Lower leg skin (tissue), 4 donors: ENCODE measurements at regions not wholly inside any gene's neighbourhood (a gene's known extent, or its start where the extent isn't known, plus 50 kb on each side); places are given as distances from the start of the nearest gene placed in this dataset.

Experiments used
- DNase-seq, 2 donors: peaks; one replicate each; pipeline ENCODE4 v3.0.0-alpha.2; 2019; ENCODE audit warnings: low spot score in 2 of 2
- H3K4me3 ChIP-seq: fragments of 200-600 bp; sonication (generic); 2 replicates; pipeline ENCODE4 v1.5.1; 2017; ENCODE audit warnings: mild to moderate bottlenecking, low read depth; ENCODE audit not compliant: poor library complexity, severe bottlenecking
- CTCF ChIP-seq, 3 donors: fragments of 450-650 bp; IDR thresholded peaks; one replicate each; pipeline ENCODE4 v1.5.1; 2016; ENCODE audit warnings: antibody characterized with exemption in 3 of 3, mild to moderate bottlenecking in 3 of 3, moderate library complexity in 2 of 3
- POLR2A ChIP-seq, 2 donors: fragments of 450-650 bp; IDR thresholded peaks; one replicate each; pipeline ENCODE4 v1.6.1; 2016 to 2017; ENCODE audit warnings: antibody characterized with exemption in 2 of 2, mild to moderate bottlenecking in 1 of 2, moderate library complexity in 1 of 2
- WGBS, 2 donors: methylation state at CpG; one replicate each; pipeline ENCODE4 v1.1.5; 2018; 5-methylcytosine and 5-hydroxymethylcytosine counted together
- intact Hi-C: fragments of 100-400 bp; cut with DNase I; formaldehyde crosslinking; loops from one replicate; pipeline ENCODE4 v1.15.0; 2023; ENCODE audit warnings: low total_unique reads

GRCh38 chr6:1230689-1231605 is 81.0 kb upstream of the FOXQ1 start:
- intact Hi-C loops: no loop called here
- 77 to 87% methylated on average over 8 of the region's 8 CpGs for WGBS, 2 donors
- no peak for DNase-seq
- TF ChIP-seq CTCF (IDR thresholded peaks at IDR 0.05) (no peak), POLR2A (IDR thresholded peaks at IDR 0.05) (no peak)
- no peak overlapping the region for H3K4me3 ChIP-seq

GRCh38 chr6:1230281-1230680 is 81.6 kb upstream of the FOXQ1 start:
- intact Hi-C loops: no loop called here
- TF ChIP-seq POLR2A (IDR thresholded peaks at IDR 0.05) (no peak), CTCF (IDR thresholded peaks at IDR 0.05) (no peak)
- H3K4me3 ChIP-seq: no peak overlapping the region
- no peak for DNase-seq
- whole genome bisulfite sequencing, 2 donors: 86 to 89% methylated on average over 6 of the region's 6 CpGs

GRCh38 chr6:1229808-1230207 is 82.1 kb upstream of the FOXQ1 start:
- TF ChIP-seq CTCF (IDR thresholded peaks at IDR 0.05) (no peak), POLR2A (IDR thresholded peaks at IDR 0.05) (no peak)
- intact Hi-C loops: no loop called here
- no peak overlapping the region for H3K4me3 ChIP-seq
- 91 to 93% methylated on average over 9 of the region's 9 CpGs for WGBS, 2 donors
- DNase-seq: no peak

GRCh38 chr6:1229301-1229700 is 82.6 kb upstream of the FOXQ1 start:
- TF ChIP-seq CTCF (IDR thresholded peaks at IDR 0.05) (no peak), POLR2A (IDR thresholded peaks at IDR 0.05) (no peak)
- intact Hi-C loops: no loop called here
- DNase-seq: no peak
- 82 to 90% methylated on average over 7 of the region's 7 CpGs for WGBS, 2 donors
- no peak overlapping the region for H3K4me3 ChIP-seq

- WGBS, 2 donors: 90 to 93% methylated on average over 9 of the region's 9 CpGs
- TF ChIP-seq POLR2A (IDR thresholded peaks at IDR 0.05): no peak
- no peak for TF ChIP-seq CTCF (IDR thresholded peaks at IDR 0.05)
- intact Hi-C loops: no loop called here
- H3K4me3 ChIP-seq: no peak overlapping the region
- DNase-seq: no peak
Measured at GRCh38 chr6:1228754-1229191, 83.1 kb upstream of the FOXQ1 start.
